Erythroblast (primary cell): ENCODE measurements at regions not wholly inside any gene's neighbourhood (a gene's known extent, or its start where the extent isn't known, plus 50 kb on each side); places are given as distances from the start of the nearest gene placed in this dataset.

Experiments used
- GATA1 ChIP-seq: IDR thresholded peaks from 2 replicates; pipeline ENCODE4 v1.6.1; 2011; ENCODE audit warnings: low read depth, mild to moderate bottlenecking, control low read depth, low read length, moderate library complexity
- POLR2A ChIP-seq: IDR thresholded peaks from 2 replicates; pipeline ENCODE4 v1.6.1; 2011; ENCODE audit warnings: mild to moderate bottlenecking, low read length

DNA sequence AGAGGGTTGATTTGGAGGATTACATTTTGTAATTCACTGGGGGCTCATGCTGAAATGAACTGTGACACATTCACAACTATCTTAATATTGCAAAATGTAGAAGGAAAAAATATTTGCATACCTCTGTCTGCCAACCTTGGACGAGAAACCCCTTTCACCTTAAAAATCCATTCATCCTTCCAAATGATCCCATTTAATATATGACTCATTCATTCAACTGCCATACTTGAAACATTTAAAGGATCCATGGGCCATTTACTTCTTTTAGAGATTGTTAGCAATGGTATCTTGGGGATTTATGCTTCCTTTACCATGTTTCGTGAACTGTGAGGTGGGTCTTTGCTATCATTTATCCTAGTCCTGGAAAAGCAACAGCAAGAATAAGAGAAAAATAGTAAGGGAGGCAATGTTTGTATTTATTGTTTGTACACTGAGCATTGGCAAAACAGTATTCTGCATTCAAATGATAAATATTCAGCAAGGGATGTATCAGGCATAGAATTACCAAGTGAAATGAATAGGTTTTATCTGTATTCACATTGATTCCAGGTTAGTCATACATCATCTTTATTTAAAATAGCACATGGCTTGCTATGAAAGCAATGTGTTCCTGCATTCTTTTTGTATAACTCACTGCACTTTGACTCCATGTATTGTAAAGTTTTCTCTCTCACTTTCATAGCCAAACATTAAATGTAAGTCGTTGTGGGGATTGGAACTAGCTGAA, 378.1 kb downstream of the NSUN3 start:
- TF ChIP-seq POLR2A (no peak), GATA1 (no peak)
